M059J (cell line): ENCODE measurements at regions not wholly inside any gene's neighbourhood (a gene's known extent, or its start where the extent isn't known, plus 50 kb on each side); places are given as distances from the start of the nearest gene placed in this dataset.

Experiments used
- DNase-seq: peaks from one replicate; pipeline ENCODE4 v3.0.0-alpha.2; 2012; ENCODE audit warnings: low read depth

GRCh38 chr1:102074874-102075273 is 78.1 kb upstream of the OLFM3 start:
- no peak for DNase-seq

GRCh38 chr1:102071451-102071850 is 74.7 kb upstream of the OLFM3 start:
- DNase-seq: no peak

- no peak for DNase-seq
Measured at GRCh38 chr1:102050556-102050955, 53.8 kb upstream of the OLFM3 start.

- no peak for DNase-seq
Measured at GRCh38 chr1:102047724-102048123, 51.0 kb upstream of the OLFM3 start.
